ENCODE measurements at regions not wholly inside any gene's neighbourhood (a gene's known extent, or its start where the extent isn't known, plus 50 kb on each side); places are given as distances from the start of the nearest gene placed in this dataset.

- Histone ChIP-seq H2AFZ (ENCODE audit: low read depth, low read length, severe bottlenecking) (no peak overlapping the region), H3K9me2 (replicated peaks; ENCODE audit: insufficient read depth, low read length) (no peaks in the 10 kb centered on the region), H4K20me1 (ENCODE audit: low read depth, low read length) (no peaks in the 10 kb centered on the region), H3K27me3 (ENCODE audit: low read length) (no peaks in the 10 kb centered on the region), H3K4me2 (ENCODE audit: low read depth, low read length, poor library complexity, severe bottlenecking) (no peak overlapping the region), H3K36me3 (ENCODE audit: low read length) (no peaks in the 10 kb centered on the region), H3K79me2 (ENCODE audit: insufficient read depth, low read length) (no peaks in the 10 kb centered on the region), H3K9me3 (ENCODE audit: insufficient read depth, low read length) (no peaks in the 10 kb centered on the region), H3K9ac (ENCODE audit: low read length) (no peak overlapping the region), H3F3A (ENCODE audit: insufficient read depth) (no peaks in the 10 kb centered on the region), H3K27ac (ENCODE audit: low read depth, low read length) (no peak overlapping the region), H3K4me3 (ENCODE audit: insufficient read depth, low read length, poor library complexity, severe bottlenecking) (no peak overlapping the region)
- TF ChIP-seq, protein P1, sequence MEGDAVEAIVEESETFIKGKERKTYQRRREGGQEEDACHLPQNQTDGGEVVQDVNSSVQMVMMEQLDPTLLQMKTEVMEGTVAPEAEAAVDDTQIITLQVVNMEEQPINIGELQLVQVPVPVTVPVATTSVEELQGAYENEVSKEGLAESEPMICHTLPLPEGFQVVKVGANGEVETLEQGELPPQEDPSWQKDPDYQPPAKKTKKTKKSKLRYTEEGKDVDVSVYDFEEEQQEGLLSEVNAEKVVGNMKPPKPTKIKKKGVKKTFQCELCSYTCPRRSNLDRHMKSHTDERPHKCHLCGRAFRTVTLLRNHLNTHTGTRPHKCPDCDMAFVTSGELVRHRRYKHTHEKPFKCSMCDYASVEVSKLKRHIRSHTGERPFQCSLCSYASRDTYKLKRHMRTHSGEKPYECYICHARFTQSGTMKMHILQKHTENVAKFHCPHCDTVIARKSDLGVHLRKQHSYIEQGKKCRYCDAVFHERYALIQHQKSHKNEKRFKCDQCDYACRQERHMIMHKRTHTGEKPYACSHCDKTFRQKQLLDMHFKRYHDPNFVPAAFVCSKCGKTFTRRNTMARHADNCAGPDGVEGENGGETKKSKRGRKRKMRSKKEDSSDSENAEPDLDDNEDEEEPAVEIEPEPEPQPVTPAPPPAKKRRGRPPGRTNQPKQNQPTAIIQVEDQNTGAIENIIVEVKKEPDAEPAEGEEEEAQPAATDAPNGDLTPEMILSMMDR (IDR thresholded peaks at IDR 0.05; ENCODE audit: insufficient read depth, low read length, poor library complexity, severe bottlenecking): no peak
Observed at GRCh38 chr12:90229407-90230170, 521.0 kb upstream of the ATP2B1 start.

- H3K36me3 ChIP-seq (ENCODE audit: low read length): no peaks in the 10 kb centered on the region
Observed at GRCh38 chr12:90226211-90226610, 517.6 kb upstream of the ATP2B1 start.

DNA sequence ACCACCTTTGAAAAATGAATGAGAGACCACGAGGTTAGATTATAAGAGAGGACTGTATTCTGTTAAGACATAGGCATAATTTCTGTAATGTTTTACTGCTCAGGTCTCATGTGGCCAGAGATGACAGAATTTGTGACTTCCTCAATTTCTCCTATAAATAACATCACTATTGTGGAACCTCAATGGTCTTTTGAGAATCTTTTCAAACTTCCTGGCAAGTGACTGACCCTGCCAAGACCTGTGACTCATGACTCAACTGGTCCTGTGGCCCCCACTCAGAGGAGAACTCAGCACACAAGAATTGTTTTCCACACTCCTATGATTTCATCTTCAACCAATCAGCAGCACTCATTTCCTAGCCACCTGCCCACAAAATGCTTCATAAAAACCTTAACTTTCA is 508.2 kb upstream of the ATP2B1 start:
- no peak overlapping the region for H3K4me2 ChIP-seq (ENCODE audit: low read depth, low read length, poor library complexity, severe bottlenecking)
- TF ChIP-seq, protein P1 (IDR thresholded peaks at IDR 0.05; ENCODE audit: insufficient read depth, low read length, poor library complexity, severe bottlenecking): no peak
- TF ChIP-seq EZH2phosphoT487 (conservative IDR thresholded peaks at IDR 0.05; ENCODE audit: low read length): no peak
- H3K9ac ChIP-seq (ENCODE audit: low read length): no peak overlapping the region
- H3K27me3 ChIP-seq (ENCODE audit: low read length): no peaks in the 10 kb centered on the region
- no peaks in the 10 kb centered on the region for H3K9me3 ChIP-seq (ENCODE audit: insufficient read depth, low read length)
- no peaks in the 10 kb centered on the region for H3K36me3 ChIP-seq (ENCODE audit: low read length)
- no peaks in the 10 kb centered on the region for H4K20me1 ChIP-seq (ENCODE audit: low read depth, low read length)
- H3F3A ChIP-seq (ENCODE audit: insufficient read depth): no peaks in the 10 kb centered on the region
- H3K4me3 ChIP-seq (ENCODE audit: insufficient read depth, low read length, poor library complexity, severe bottlenecking): no peak overlapping the region
- no peaks in the 10 kb centered on the region for H3K9me2 ChIP-seq (replicated peaks; ENCODE audit: insufficient read depth, low read length)
- H3K27ac ChIP-seq (ENCODE audit: low read depth, low read length): no peak overlapping the region
- no peak overlapping the region for H2AFZ ChIP-seq (ENCODE audit: low read depth, low read length, severe bottlenecking)
- H3K79me2 ChIP-seq (ENCODE audit: insufficient read depth, low read length): no peaks in the 10 kb centered on the region

More at GRCh38 chr12:90226211-90226610, 517.6 kb upstream of the ATP2B1 start:
- H3K27ac ChIP-seq (ENCODE audit: low read depth, low read length): no peak overlapping the region
- TF ChIP-seq, protein P1 (IDR thresholded peaks at IDR 0.05; ENCODE audit: insufficient read depth, low read length, poor library complexity, severe bottlenecking): no peak
- TF ChIP-seq EZH2phosphoT487 (conservative IDR thresholded peaks at IDR 0.05; ENCODE audit: low read length): no peak
- no peak overlapping the region for H3K4me3 ChIP-seq (ENCODE audit: insufficient read depth, low read length, poor library complexity, severe bottlenecking)
- H3K79me2 ChIP-seq (ENCODE audit: insufficient read depth, low read length): no peaks in the 10 kb centered on the region
- no peaks in the 10 kb centered on the region for H3K27me3 ChIP-seq (ENCODE audit: low read length)
- H2AFZ ChIP-seq (ENCODE audit: low read depth, low read length, severe bottlenecking): no peak overlapping the region
- no peaks in the 10 kb centered on the region for H4K20me1 ChIP-seq (ENCODE audit: low read depth, low read length)
- H3K9me2 ChIP-seq (replicated peaks; ENCODE audit: insufficient read depth, low read length): no peaks in the 10 kb centered on the region
- H3K9me3 ChIP-seq (ENCODE audit: insufficient read depth, low read length): no peaks in the 10 kb centered on the region
- H3F3A ChIP-seq (ENCODE audit: insufficient read depth): no peaks in the 10 kb centered on the region
- no peak overlapping the region for H3K9ac ChIP-seq (ENCODE audit: low read length)
- no peak overlapping the region for H3K4me2 ChIP-seq (ENCODE audit: low read depth, low read length, poor library complexity, severe bottlenecking)
